ENCODE measurements at regions not wholly inside any gene's neighbourhood (a gene's known extent, or its start where the extent isn't known, plus 50 kb on each side); places are given as distances from the start of the nearest gene placed in this dataset.

DNA sequence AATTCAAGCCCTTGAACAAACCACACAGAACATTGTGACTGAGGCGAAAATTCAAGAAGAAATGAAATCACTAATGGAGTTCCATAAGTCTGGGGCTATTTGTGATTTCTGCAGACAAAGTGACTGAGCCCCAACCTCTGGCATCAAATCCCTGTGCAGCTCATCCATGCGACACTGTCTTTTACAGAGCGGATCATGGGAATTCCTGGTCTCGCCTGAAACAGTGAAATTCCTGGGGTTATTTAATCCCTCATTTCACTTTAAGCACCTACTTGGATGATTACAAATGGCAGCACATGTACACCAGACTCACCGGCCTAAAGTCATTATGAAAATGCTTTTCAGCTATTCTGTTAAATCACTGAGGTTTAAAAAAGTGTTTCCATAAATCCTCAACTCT is 102.4 kb upstream of the CDH4 start:
- TF ChIP-seq, protein P1, sequence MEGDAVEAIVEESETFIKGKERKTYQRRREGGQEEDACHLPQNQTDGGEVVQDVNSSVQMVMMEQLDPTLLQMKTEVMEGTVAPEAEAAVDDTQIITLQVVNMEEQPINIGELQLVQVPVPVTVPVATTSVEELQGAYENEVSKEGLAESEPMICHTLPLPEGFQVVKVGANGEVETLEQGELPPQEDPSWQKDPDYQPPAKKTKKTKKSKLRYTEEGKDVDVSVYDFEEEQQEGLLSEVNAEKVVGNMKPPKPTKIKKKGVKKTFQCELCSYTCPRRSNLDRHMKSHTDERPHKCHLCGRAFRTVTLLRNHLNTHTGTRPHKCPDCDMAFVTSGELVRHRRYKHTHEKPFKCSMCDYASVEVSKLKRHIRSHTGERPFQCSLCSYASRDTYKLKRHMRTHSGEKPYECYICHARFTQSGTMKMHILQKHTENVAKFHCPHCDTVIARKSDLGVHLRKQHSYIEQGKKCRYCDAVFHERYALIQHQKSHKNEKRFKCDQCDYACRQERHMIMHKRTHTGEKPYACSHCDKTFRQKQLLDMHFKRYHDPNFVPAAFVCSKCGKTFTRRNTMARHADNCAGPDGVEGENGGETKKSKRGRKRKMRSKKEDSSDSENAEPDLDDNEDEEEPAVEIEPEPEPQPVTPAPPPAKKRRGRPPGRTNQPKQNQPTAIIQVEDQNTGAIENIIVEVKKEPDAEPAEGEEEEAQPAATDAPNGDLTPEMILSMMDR (IDR thresholded peaks at IDR 0.05) = no peak
- TF ChIP-seq EZH2 (IDR thresholded peaks at IDR 0.05) (no peak), EZH2phosphoT487 (IDR thresholded peaks at IDR 0.05) (no peak)
